ENCODE measurements at regions not wholly inside any gene's neighbourhood (a gene's known extent, or its start where the extent isn't known, plus 50 kb on each side); places are given as distances from the start of the nearest gene placed in this dataset.

- Histone ChIP-seq H3K4me2 (ENCODE audit: low read length) (no peak overlapping the region), H3F3A (ENCODE audit: insufficient read depth, low read length) (no peaks in the 10 kb centered on the region)
These were observed 1559.9 kb upstream of the FLRT2 start for GRCh38 chr14:83969998-83970397.

GRCh38 chr14:83972631-83973030 lies 1557.3 kb upstream of the FLRT2 start:
- Histone ChIP-seq H3K36me3 (ENCODE audit: insufficient read depth, low read length) (no peaks in the 10 kb centered on the region), H3K9ac (ENCODE audit: low read length) (no peak overlapping the region), H3K27me3 (ENCODE audit: insufficient read depth, low read length) (no peaks in the 10 kb centered on the region), H4K20me1 (ENCODE audit: insufficient read depth, low read length) (no peaks in the 10 kb centered on the region), H3K4me2 (ENCODE audit: low read length) (no peak overlapping the region), H3K27ac (ENCODE audit: low read depth, low read length, poor library complexity, severe bottlenecking) (no peak overlapping the region), H3F3A (ENCODE audit: insufficient read depth, low read length) (no peaks in the 10 kb centered on the region), H3K4me3 (ENCODE audit: low read depth, low read length, poor library complexity, severe bottlenecking) (no peak overlapping the region), H3K79me2 (ENCODE audit: insufficient read depth, low read length) (no peaks in the 10 kb centered on the region), H3K9me2 (ENCODE audit: low read depth, low read length) (no peaks in the 10 kb centered on the region), H3K4me1 (ENCODE audit: insufficient read depth, low read length, severe bottlenecking) (no peaks in the 10 kb centered on the region), H3K9me3 (ENCODE audit: low read length) (no peaks in the 10 kb centered on the region), H2AFZ (ENCODE audit: low read length) (no peak overlapping the region)
- TF ChIP-seq CTCF (IDR thresholded peaks at IDR 0.05; ENCODE audit: low read length), result no peak
- TF ChIP-seq EZH2 (IDR thresholded peaks at IDR 0.05; ENCODE audit: borderline replicate concordance, low read length), result no peak

More at GRCh38 chr14:83969998-83970397, 1559.9 kb upstream of the FLRT2 start:
- H4K20me1 ChIP-seq (ENCODE audit: insufficient read depth, low read length), result no peaks in the 10 kb centered on the region
- no peak overlapping the region for H3K27ac ChIP-seq (ENCODE audit: low read depth, low read length, poor library complexity, severe bottlenecking)
- no peaks in the 10 kb centered on the region for H3K4me1 ChIP-seq (ENCODE audit: insufficient read depth, low read length, severe bottlenecking)
- H3K4me3 ChIP-seq (ENCODE audit: low read depth, low read length, poor library complexity, severe bottlenecking), result no peak overlapping the region
- no peaks in the 10 kb centered on the region for H3K9me3 ChIP-seq (ENCODE audit: low read length)
- no peak overlapping the region for H2AFZ ChIP-seq (ENCODE audit: low read length)
- H3K9me2 ChIP-seq (ENCODE audit: low read depth, low read length), result no peaks in the 10 kb centered on the region
- TF ChIP-seq EZH2 (IDR thresholded peaks at IDR 0.05; ENCODE audit: borderline replicate concordance, low read length) (no peak), CTCF (IDR thresholded peaks at IDR 0.05; ENCODE audit: low read length) (no peak)
- H3K36me3 ChIP-seq (ENCODE audit: insufficient read depth, low read length), result no peaks in the 10 kb centered on the region
- H3K27me3 ChIP-seq (ENCODE audit: insufficient read depth, low read length), result no peaks in the 10 kb centered on the region
- H3K9ac ChIP-seq (ENCODE audit: low read length), result no peak overlapping the region
- H3K79me2 ChIP-seq (ENCODE audit: insufficient read depth, low read length), result no peaks in the 10 kb centered on the region

- no peaks in the 10 kb centered on the region for H3K4me1 ChIP-seq (ENCODE audit: insufficient read depth, low read length, severe bottlenecking)
These were observed 1555.2 kb upstream of the FLRT2 start for GRCh38 chr14:83974647-83975163.

More at GRCh38 chr14:83974647-83975163, 1555.2 kb upstream of the FLRT2 start:
- Histone ChIP-seq H4K20me1 (ENCODE audit: insufficient read depth, low read length) (no peaks in the 10 kb centered on the region), H3F3A (ENCODE audit: insufficient read depth, low read length) (no peaks in the 10 kb centered on the region), H3K4me2 (ENCODE audit: low read length) (no peak overlapping the region), H3K36me3 (ENCODE audit: insufficient read depth, low read length) (no peaks in the 10 kb centered on the region), H3K9me3 (ENCODE audit: low read length) (no peaks in the 10 kb centered on the region), H3K27ac (ENCODE audit: low read depth, low read length, poor library complexity, severe bottlenecking) (no peak overlapping the region), H3K4me3 (ENCODE audit: low read depth, low read length, poor library complexity, severe bottlenecking) (no peak overlapping the region), H2AFZ (ENCODE audit: low read length) (no peak overlapping the region), H3K9ac (ENCODE audit: low read length) (no peak overlapping the region), H3K27me3 (ENCODE audit: insufficient read depth, low read length) (no peaks in the 10 kb centered on the region), H3K79me2 (ENCODE audit: insufficient read depth, low read length) (no peaks in the 10 kb centered on the region), H3K9me2 (ENCODE audit: low read depth, low read length) (no peaks in the 10 kb centered on the region)
- TF ChIP-seq CTCF (IDR thresholded peaks at IDR 0.05; ENCODE audit: low read length), result no peak
- TF ChIP-seq EZH2 (IDR thresholded peaks at IDR 0.05; ENCODE audit: borderline replicate concordance, low read length), result no peak
